ENCODE measurements at regions not wholly inside any gene's neighbourhood (a gene's known extent, or its start where the extent isn't known, plus 50 kb on each side); places are given as distances from the start of the nearest gene placed in this dataset.

- no TSS peak for BruUV-seq (replicated peaks)
- TF ChIP-seq CTCF (conservative IDR thresholded peaks at IDR 0.05; ENCODE audit: low read depth, low read length) (no peak), EZH2 (IDR thresholded peaks at IDR 0.05; ENCODE audit: borderline replicate concordance, low read depth, low read length, poor library complexity, severe bottlenecking) (no peak)
- CTCF ChIA-PET, result no interaction called here
- no peaks in the 10 kb centered on the region for H3K36me3 ChIP-seq (ENCODE audit: insufficient read depth, low read length, poor library complexity, severe bottlenecking)
- peaks cover 16% of the 10 kb centered on the region for H3K4me1 ChIP-seq (ENCODE audit: insufficient read depth, low read length, poor library complexity, severe bottlenecking)
- no peak overlapping the region for H3K4me3 ChIP-seq (ENCODE audit: low read depth, low read length, poor library complexity, severe bottlenecking)
- H3K27ac ChIP-seq (ENCODE audit: low read depth, low read length, poor library complexity, severe bottlenecking), result no peak overlapping the region
- H3K27me3 ChIP-seq (replicated peaks; ENCODE audit: insufficient read depth, low read depth, low read length, poor library complexity), result peaks cover 10% of the 10 kb centered on the region
- POLR2A ChIA-PET (ENCODE audit: low non-redundant PET), result no interaction called here
- intact Hi-C loops (cut with micrococcal nuclease; ENCODE audit: unreplicated experiment), result no loop called here
- no peaks in the 10 kb centered on the region for H3K9me3 ChIP-seq (ENCODE audit: low read depth, low read length, poor library complexity, severe bottlenecking)
- no peak for DNase-seq (ENCODE audit: low spot score)
Measured at GRCh38 chr7:31420948-31421347, 80.4 kb upstream of the NEUROD6 start.

GRCh38 chr7:31421607-31422006 is 81.1 kb upstream of the NEUROD6 start:
- POLR2A ChIA-PET (ENCODE audit: low non-redundant PET), result no interaction called here
- intact Hi-C loops (cut with micrococcal nuclease; ENCODE audit: unreplicated experiment), result no loop called here
- no peaks in the 10 kb centered on the region for H3K9me3 ChIP-seq (ENCODE audit: low read depth, low read length, poor library complexity, severe bottlenecking)
- no peaks in the 10 kb centered on the region for H3K36me3 ChIP-seq (ENCODE audit: insufficient read depth, low read length, poor library complexity, severe bottlenecking)
- no peak overlapping the region for H3K27ac ChIP-seq (ENCODE audit: low read depth, low read length, poor library complexity, severe bottlenecking)
- no peak for DNase-seq (ENCODE audit: low spot score)
- peaks cover 10% of the 10 kb centered on the region for H3K4me1 ChIP-seq (ENCODE audit: insufficient read depth, low read length, poor library complexity, severe bottlenecking)
- BruUV-seq (replicated peaks), result no TSS peak
- no peak overlapping the region for H3K4me3 ChIP-seq (ENCODE audit: low read depth, low read length, poor library complexity, severe bottlenecking)
- TF ChIP-seq CTCF (conservative IDR thresholded peaks at IDR 0.05; ENCODE audit: low read depth, low read length), result no peak
- CTCF ChIA-PET, result no interaction called here
- H3K27me3 ChIP-seq (replicated peaks; ENCODE audit: insufficient read depth, low read depth, low read length, poor library complexity), result peaks cover 10% of the 10 kb centered on the region

GRCh38 chr7:31423994-31424393 is 83.5 kb upstream of the NEUROD6 start:
- Histone ChIP-seq H3K27me3 (replicated peaks; ENCODE audit: insufficient read depth, low read depth, low read length, poor library complexity) (peaks cover 5% of the 10 kb centered on the region), H3K4me3 (ENCODE audit: low read depth, low read length, poor library complexity, severe bottlenecking) (no peak overlapping the region), H3K36me3 (ENCODE audit: insufficient read depth, low read length, poor library complexity, severe bottlenecking) (no peaks in the 10 kb centered on the region), H3K27ac (ENCODE audit: low read depth, low read length, poor library complexity, severe bottlenecking) (no peak overlapping the region), H3K4me1 (ENCODE audit: insufficient read depth, low read length, poor library complexity, severe bottlenecking) (no peaks in the 10 kb centered on the region), H3K9me3 (ENCODE audit: low read depth, low read length, poor library complexity, severe bottlenecking) (no peaks in the 10 kb centered on the region)
- POLR2A ChIA-PET (ENCODE audit: low non-redundant PET), result no interaction called here
- BruUV-seq (replicated peaks), result no TSS peak
- CTCF ChIA-PET, result no interaction called here
- intact Hi-C loops (cut with micrococcal nuclease; ENCODE audit: unreplicated experiment), result no loop called here
- DNase-seq (ENCODE audit: low spot score), result no peak
- TF ChIP-seq EZH2 (IDR thresholded peaks at IDR 0.05; ENCODE audit: borderline replicate concordance, low read depth, low read length, poor library complexity, severe bottlenecking) (no peak), CTCF (conservative IDR thresholded peaks at IDR 0.05; ENCODE audit: low read depth, low read length) (no peak)
